IPS DF 19.7 (cell line): ENCODE measurements at regions not wholly inside any gene's neighbourhood (a gene's known extent, or its start where the extent isn't known, plus 50 kb on each side); places are given as distances from the start of the nearest gene placed in this dataset.

ENCODE experiments used
- DNase-seq: peaks from one replicate; pipeline ENCODE4 v3.0.0-alpha.2; 2013; ENCODE audit warnings: low read depth, low spot score

GRCh38 chr3:22209578-22209977 is 458.6 kb upstream of the ZNF385D start:
- no peak for DNase-seq

- no peak for DNase-seq
Observed at GRCh38 chr3:22210693-22211092, 459.7 kb upstream of the ZNF385D start.

- DNase-seq = no peak
Observed at GRCh38 chr3:22216601-22217000, 465.6 kb upstream of the ZNF385D start.

- DNase-seq = no peak
Observed at GRCh38 chr3:22225161-22225560, 474.2 kb upstream of the ZNF385D start.

- no peak for DNase-seq
Observed at GRCh38 chr3:22228705-22229104, 477.7 kb upstream of the ZNF385D start.

GRCh38 chr3:22231061-22231460 is 480.1 kb upstream of the ZNF385D start:
- no peak for DNase-seq

- DNase-seq = no peak
Observed at GRCh38 chr3:22236490-22237270, 485.7 kb upstream of the ZNF385D start.

- DNase-seq = no peak
Observed at GRCh38 chr3:22239011-22239410, 488.0 kb upstream of the ZNF385D start.

- DNase-seq = no peak
Observed at GRCh38 chr3:22241110-22241509, 490.1 kb upstream of the ZNF385D start.

GRCh38 chr3:22244761-22245521 is 493.9 kb upstream of the ZNF385D start:
- no peak for DNase-seq

- DNase-seq = no peak
Observed at GRCh38 chr3:22245811-22246583, 495.0 kb upstream of the ZNF385D start.

GRCh38 chr3:22249658-22250057 is 498.6 kb upstream of the ZNF385D start:
- DNase-seq = no peak

GRCh38 chr3:22257252-22257651 is 506.2 kb upstream of the ZNF385D start:
- DNase-seq = no peak

- no peak for DNase-seq
Observed at GRCh38 chr3:22262386-22262785, 511.4 kb upstream of the ZNF385D start.

GRCh38 chr3:22263042-22263441 is 512.0 kb upstream of the ZNF385D start:
- no peak for DNase-seq

GRCh38 chr3:22265403-22265802 is 514.4 kb upstream of the ZNF385D start:
- DNase-seq = no peak

GRCh38 chr3:22269831-22270230 is 518.8 kb upstream of the ZNF385D start:
- no peak for DNase-seq

GRCh38 chr3:22276351-22276750 is 525.3 kb upstream of the ZNF385D start:
- DNase-seq = no peak

GRCh38 chr3:22284559-22284958 is 533.5 kb upstream of the ZNF385D start:
- no peak for DNase-seq

GRCh38 chr3:22288756-22289155 is 537.7 kb upstream of the ZNF385D start:
- no peak for DNase-seq

GRCh38 chr3:22292681-22293080 is 541.7 kb upstream of the ZNF385D start:
- no peak for DNase-seq

- DNase-seq = no peak
Observed at GRCh38 chr3:22296601-22297000, 545.6 kb upstream of the ZNF385D start.
